ENCODE measurements at regions not wholly inside any gene's neighbourhood (a gene's known extent, or its start where the extent isn't known, plus 50 kb on each side); places are given as distances from the start of the nearest gene placed in this dataset.
"Not testable (repeated sequence)": the region's sequence is repeated elsewhere in the genome, so short reads cannot be mapped to it uniquely, and the experiment has no call there.

- DNase-seq (ENCODE audit: low read depth) = no peak
Observed at GRCh38 chrX:99078301-99078700, 1331.8 kb downstream of the PCDH19 start.

GRCh38 chrX:99077099-99077498 is 1333.0 kb downstream of the PCDH19 start:
- no peak for DNase-seq (ENCODE audit: low read depth)

GRCh38 chrX:99073551-99073950 is 1336.5 kb downstream of the PCDH19 start:
- DNase-seq (ENCODE audit: low read depth) = no peak

- no peak for DNase-seq (ENCODE audit: low read depth)
Observed at GRCh38 chrX:99051639-99052038, 1358.4 kb downstream of the PCDH19 start.

- no peak for DNase-seq (ENCODE audit: low read depth)
Observed at GRCh38 chrX:99033226-99033901, 1376.7 kb downstream of the PCDH19 start.

GRCh38 chrX:99010957-99011356 is 1399.1 kb downstream of the PCDH19 start:
- DNase-seq (ENCODE audit: low read depth) = no peak

GRCh38 chrX:99001286-99001685 is 1408.8 kb downstream of the PCDH19 start:
- DNase-seq (ENCODE audit: low read depth) = no peak

- DNase-seq (ENCODE audit: low read depth) = no peak
Observed at GRCh38 chrX:98962996-98963395, 1447.1 kb downstream of the PCDH19 start.

- DNase-seq (ENCODE audit: low read depth) = no peak
Observed at GRCh38 chrX:98956014-98956413, 1454.1 kb downstream of the PCDH19 start.

- no peak for DNase-seq (ENCODE audit: low read depth)
Observed at GRCh38 chrX:98939456-98939855, 1470.6 kb downstream of the PCDH19 start.

- no peak for DNase-seq (ENCODE audit: low read depth)
Observed at GRCh38 chrX:98931216-98931615, 1478.9 kb downstream of the PCDH19 start.

- no peak for DNase-seq (ENCODE audit: low read depth)
Observed at GRCh38 chrX:98924511-98924910, 1485.6 kb downstream of the PCDH19 start.

- DNase-seq (ENCODE audit: low read depth) = no peak
Observed at GRCh38 chrX:98897191-98897590, 1512.9 kb downstream of the PCDH19 start.

GRCh38 chrX:98850639-98851038 is 1559.4 kb downstream of the PCDH19 start:
- DNase-seq (ENCODE audit: low read depth) = not testable (repeated sequence)

Measured in amniotic epithelial cell (primary cell).